ENCODE measurements at regions not wholly inside any gene's neighbourhood (a gene's known extent, or its start where the extent isn't known, plus 50 kb on each side); places are given as distances from the start of the nearest gene placed in this dataset.
"Not testable (repeated sequence)": the region's sequence is repeated elsewhere in the genome, so short reads cannot be mapped to it uniquely, and the experiment has no call there.

- H3K36me3 Mint-ChIP-seq (ENCODE audit: unreplicated experiment); H3K9me3 Mint-ChIP-seq (ENCODE audit: unreplicated experiment); H3K4me3 Mint-ChIP-seq (ENCODE audit: unreplicated experiment); H3K27ac Mint-ChIP-seq (ENCODE audit: unreplicated experiment); H3K4me1 Mint-ChIP-seq (ENCODE audit: unreplicated experiment); H3K27me3 Mint-ChIP-seq (ENCODE audit: unreplicated experiment); DNase-seq (ENCODE audit: extremely low spot score, unreplicated experiment): not testable (repeated sequence)
Measured at GRCh38 chr14:106714446-106715428, 1188.4 kb downstream of the TMEM121 start.

GRCh38 chr14:106717544-106717943 is 1191.2 kb downstream of the TMEM121 start:
- H3K27ac Mint-ChIP-seq (ENCODE audit: unreplicated experiment), result not testable (repeated sequence)

GRCh38 chr14:106719880-106720279 is 1193.5 kb downstream of the TMEM121 start:
- not testable (repeated sequence) for H3K4me3 Mint-ChIP-seq (ENCODE audit: unreplicated experiment); H3K4me1 Mint-ChIP-seq (ENCODE audit: unreplicated experiment); DNase-seq (ENCODE audit: extremely low spot score, unreplicated experiment); H3K27ac Mint-ChIP-seq (ENCODE audit: unreplicated experiment); H3K36me3 Mint-ChIP-seq (ENCODE audit: unreplicated experiment); H3K9me3 Mint-ChIP-seq (ENCODE audit: unreplicated experiment); H3K27me3 Mint-ChIP-seq (ENCODE audit: unreplicated experiment)

More at GRCh38 chr14:106717544-106717943, 1191.2 kb downstream of the TMEM121 start:
- H3K36me3 Mint-ChIP-seq (ENCODE audit: unreplicated experiment); H3K4me1 Mint-ChIP-seq (ENCODE audit: unreplicated experiment); H3K4me3 Mint-ChIP-seq (ENCODE audit: unreplicated experiment); H3K27me3 Mint-ChIP-seq (ENCODE audit: unreplicated experiment); DNase-seq (ENCODE audit: extremely low spot score, unreplicated experiment); H3K9me3 Mint-ChIP-seq (ENCODE audit: unreplicated experiment): not testable (repeated sequence)

GRCh38 chr14:106721926-106722325 is 1195.5 kb downstream of the TMEM121 start:
- H3K9me3 Mint-ChIP-seq (ENCODE audit: unreplicated experiment), result not testable (repeated sequence)

GRCh38 chr14:106722813-106723687 is 1196.7 kb downstream of the TMEM121 start:
- DNase-seq (ENCODE audit: extremely low spot score, unreplicated experiment); H3K4me3 Mint-ChIP-seq (ENCODE audit: unreplicated experiment); H3K9me3 Mint-ChIP-seq (ENCODE audit: unreplicated experiment); H3K4me1 Mint-ChIP-seq (ENCODE audit: unreplicated experiment); H3K27me3 Mint-ChIP-seq (ENCODE audit: unreplicated experiment); H3K27ac Mint-ChIP-seq (ENCODE audit: unreplicated experiment); H3K36me3 Mint-ChIP-seq (ENCODE audit: unreplicated experiment): not testable (repeated sequence)

More at GRCh38 chr14:106721926-106722325, 1195.5 kb downstream of the TMEM121 start:
- H3K27ac Mint-ChIP-seq (ENCODE audit: unreplicated experiment); H3K36me3 Mint-ChIP-seq (ENCODE audit: unreplicated experiment); H3K4me3 Mint-ChIP-seq (ENCODE audit: unreplicated experiment); H3K4me1 Mint-ChIP-seq (ENCODE audit: unreplicated experiment); H3K27me3 Mint-ChIP-seq (ENCODE audit: unreplicated experiment); DNase-seq (ENCODE audit: extremely low spot score, unreplicated experiment): not testable (repeated sequence)

GRCh38 chr14:106727962-106728361 is 1201.6 kb downstream of the TMEM121 start:
- H3K4me1 Mint-ChIP-seq (ENCODE audit: unreplicated experiment); H3K9me3 Mint-ChIP-seq (ENCODE audit: unreplicated experiment); H3K27ac Mint-ChIP-seq (ENCODE audit: unreplicated experiment); H3K36me3 Mint-ChIP-seq (ENCODE audit: unreplicated experiment); DNase-seq (ENCODE audit: extremely low spot score, unreplicated experiment); H3K27me3 Mint-ChIP-seq (ENCODE audit: unreplicated experiment); H3K4me3 Mint-ChIP-seq (ENCODE audit: unreplicated experiment): not testable (repeated sequence)

GRCh38 chr14:106728611-106729010 is 1202.2 kb downstream of the TMEM121 start:
- Mint-ChIP-seq H3K27ac (ENCODE audit: unreplicated experiment) (no peak overlapping the region), H3K36me3 (ENCODE audit: unreplicated experiment) (no peaks in the 10 kb centered on the region), H3K9me3 (ENCODE audit: unreplicated experiment) (no peaks in the 10 kb centered on the region), H3K27me3 (ENCODE audit: unreplicated experiment) (no peaks in the 10 kb centered on the region), H3K4me1 (ENCODE audit: unreplicated experiment) (no peaks in the 10 kb centered on the region), H3K4me3 (ENCODE audit: unreplicated experiment) (no peak overlapping the region)
- DNase-seq (ENCODE audit: extremely low spot score, unreplicated experiment), result no peak
- TF ChIP-seq CTCF (IDR thresholded peaks at IDR 0.05), result no peak

Data from osteocyte (in vitro differentiated cells).